ENCODE measurements at regions not wholly inside any gene's neighbourhood (a gene's known extent, or its start where the extent isn't known, plus 50 kb on each side); places are given as distances from the start of the nearest gene placed in this dataset.

- POLR2A ChIA-PET = no interaction called here
- WGBS (ENCODE audit: insufficient coverage) = 62% methylated on average over 9 of the region's 17 CpGs
These were observed 865.3 kb downstream of the TBC1D22A start for GRCh38 chr22:47627556-47628253.

GRCh38 chr22:47626428-47627390 is 864.3 kb downstream of the TBC1D22A start:
- WGBS (ENCODE audit: insufficient coverage) = 79% methylated on average over 10 of the region's 15 CpGs
- POLR2A ChIA-PET = no interaction called here
- ATAC-seq (replicated peaks in 1 of 4) = no peak
- no peaks in the 10 kb centered on the region for H3K4me1 ChIP-seq (ENCODE audit: control insufficient read depth in 1 of 2, extremely low read depth in 1 of 2, insufficient read depth in 2 of 2, low read length in 2 of 2)
- Mint-ChIP-seq H3K9me3 (no peaks in the 10 kb centered on the region), H3K4me1 (no peaks in the 10 kb centered on the region), H3K27me3 (peaks cover 5 to 6% of the 10 kb centered on the region in 2 donors), H3K4me3 (no peak overlapping the region), H3K27ac (no peak overlapping the region), H3K36me3 (no peaks in the 10 kb centered on the region)
- no peak overlapping the region for H3K4me3 ChIP-seq (ENCODE audit: control insufficient read depth in 1 of 2, extremely low read depth in 1 of 2, low read length in 1 of 2)
- peaks cover 0 to 41% of the 10 kb centered on the region in 2 experiments for H3K27me3 ChIP-seq (replicated peaks in 1 of 2; ENCODE audit: control insufficient read depth in 2 of 2, extremely low read depth in 1 of 2, insufficient read depth in 2 of 2, low read length in 1 of 2)
- H3K36me3 ChIP-seq (ENCODE audit: control insufficient read depth in 2 of 2, extremely low read depth in 1 of 2, insufficient read depth in 1 of 2, low read length in 1 of 2) = no peaks in the 10 kb centered on the region
- CTCF ChIA-PET = no interaction called here
- H3K27ac ChIP-seq (ENCODE audit: low read length) = no peak overlapping the region
- no peaks in the 10 kb centered on the region for H3K9me3 ChIP-seq
- DNase-seq = no peak

More at GRCh38 chr22:47627556-47628253, 865.3 kb downstream of the TBC1D22A start:
- H3K27ac ChIP-seq (ENCODE audit: low read length) = no peak overlapping the region
- H3K27me3 ChIP-seq (replicated peaks in 1 of 2; ENCODE audit: control insufficient read depth in 2 of 2, extremely low read depth in 1 of 2, insufficient read depth in 2 of 2, low read length in 1 of 2) = peaks cover 0 to 39% of the 10 kb centered on the region in 2 experiments
- no peaks in the 10 kb centered on the region for H3K9me3 Mint-ChIP-seq
- DNase-seq = no peak
- CTCF ChIA-PET = no interaction called here
- H3K4me1 Mint-ChIP-seq = no peaks in the 10 kb centered on the region
- peaks cover 0 to 3% of the 10 kb centered on the region in 2 donors for H3K27me3 Mint-ChIP-seq
- H3K36me3 ChIP-seq (ENCODE audit: control insufficient read depth in 2 of 2, extremely low read depth in 1 of 2, insufficient read depth in 1 of 2, low read length in 1 of 2) = no peaks in the 10 kb centered on the region
- ATAC-seq (replicated peaks in 1 of 4) = no peak
- H3K36me3 Mint-ChIP-seq = no peaks in the 10 kb centered on the region
- no peak overlapping the region for H3K27ac Mint-ChIP-seq
- H3K4me3 Mint-ChIP-seq = no peak overlapping the region
- no peaks in the 10 kb centered on the region for H3K9me3 ChIP-seq
- H3K4me3 ChIP-seq (ENCODE audit: control insufficient read depth in 1 of 2, extremely low read depth in 1 of 2, low read length in 1 of 2) = no peak overlapping the region
- H3K4me1 ChIP-seq (ENCODE audit: control insufficient read depth in 1 of 2, extremely low read depth in 1 of 2, insufficient read depth in 2 of 2, low read length in 2 of 2) = no peaks in the 10 kb centered on the region

GRCh38 chr22:47625531-47626427 is 863.3 kb downstream of the TBC1D22A start:
- Mint-ChIP-seq H3K27ac (no peak overlapping the region), H3K36me3 (no peaks in the 10 kb centered on the region), H3K4me1 (no peaks in the 10 kb centered on the region), H3K27me3 (peaks cover 5 to 7% of the 10 kb centered on the region in 2 donors), H3K4me3 (no peak overlapping the region), H3K9me3 (no peaks in the 10 kb centered on the region)
- DNase-seq (no peak), ATAC-seq (replicated peaks in 1 of 4) (no peak)
- Histone ChIP-seq H3K27me3 (replicated peaks in 1 of 2; ENCODE audit: control insufficient read depth in 2 of 2, extremely low read depth in 1 of 2, insufficient read depth in 2 of 2, low read length in 1 of 2) (peaks cover 0 to 41% of the 10 kb centered on the region in 2 experiments), H3K27ac (ENCODE audit: low read length) (no peak overlapping the region), H3K9me3 (no peaks in the 10 kb centered on the region), H3K36me3 (ENCODE audit: control insufficient read depth in 2 of 2, extremely low read depth in 1 of 2, insufficient read depth in 1 of 2, low read length in 1 of 2) (no peaks in the 10 kb centered on the region), H3K4me3 (ENCODE audit: control insufficient read depth in 1 of 2, extremely low read depth in 1 of 2, low read length in 1 of 2) (no peak overlapping the region), H3K4me1 (ENCODE audit: control insufficient read depth in 1 of 2, extremely low read depth in 1 of 2, insufficient read depth in 2 of 2, low read length in 2 of 2) (no peaks in the 10 kb centered on the region)
- 87% methylated on average over 18 of the region's 30 CpGs for WGBS (ENCODE audit: insufficient coverage)
- ChIA-PET CTCF (no interaction called here), POLR2A (no interaction called here)

- Mint-ChIP-seq H3K27ac (no peak overlapping the region), H3K9me3 (no peaks in the 10 kb centered on the region), H3K36me3 (no peaks in the 10 kb centered on the region), H3K4me1 (no peaks in the 10 kb centered on the region), H3K4me3 (no peak overlapping the region), H3K27me3 (peaks cover 5% of the 10 kb centered on the region in 2 donors)
- ChIA-PET POLR2A (no interaction called here), CTCF (no interaction called here)
- no peak overlapping the region for H3K4me3 ChIP-seq (ENCODE audit: control insufficient read depth in 1 of 2, extremely low read depth in 1 of 2, low read length in 1 of 2)
- no peaks in the 10 kb centered on the region for H3K4me1 ChIP-seq (ENCODE audit: control insufficient read depth in 1 of 2, extremely low read depth in 1 of 2, insufficient read depth in 2 of 2, low read length in 2 of 2)
- ATAC-seq (replicated peaks in 1 of 4) (no peak), DNase-seq (no peak)
- 71% methylated on average over 10 of the region's 13 CpGs for WGBS (ENCODE audit: insufficient coverage)
- H3K27ac ChIP-seq (ENCODE audit: low read length) = no peak overlapping the region
- no peaks in the 10 kb centered on the region for H3K36me3 ChIP-seq (ENCODE audit: control insufficient read depth in 2 of 2, extremely low read depth in 1 of 2, insufficient read depth in 1 of 2, low read length in 1 of 2)
- peaks cover 0 to 42% of the 10 kb centered on the region in 2 experiments for H3K27me3 ChIP-seq (replicated peaks in 1 of 2; ENCODE audit: control insufficient read depth in 2 of 2, extremely low read depth in 1 of 2, insufficient read depth in 2 of 2, low read length in 1 of 2)
- no peaks in the 10 kb centered on the region for H3K9me3 ChIP-seq
These were observed 862.5 kb downstream of the TBC1D22A start for GRCh38 chr22:47625013-47625385.

- Histone ChIP-seq H3K27ac (ENCODE audit: low read length) (no peak overlapping the region), H3K27me3 (replicated peaks in 1 of 2; ENCODE audit: control insufficient read depth in 2 of 2, extremely low read depth in 1 of 2, insufficient read depth in 2 of 2, low read length in 1 of 2) (peaks cover 0 to 38% of the 10 kb centered on the region in 2 experiments), H3K4me1 (ENCODE audit: control insufficient read depth in 1 of 2, extremely low read depth in 1 of 2, insufficient read depth in 2 of 2, low read length in 2 of 2) (no peaks in the 10 kb centered on the region), H3K4me3 (ENCODE audit: control insufficient read depth in 1 of 2, extremely low read depth in 1 of 2, low read length in 1 of 2) (no peak overlapping the region), H3K36me3 (ENCODE audit: control insufficient read depth in 2 of 2, extremely low read depth in 1 of 2, insufficient read depth in 1 of 2, low read length in 1 of 2) (no peaks in the 10 kb centered on the region), H3K9me3 (no peaks in the 10 kb centered on the region)
- H3K27me3 Mint-ChIP-seq = peaks cover 5% of the 10 kb centered on the region in 2 donors
- ATAC-seq (replicated peaks in 1 of 4) = no peak
- WGBS (ENCODE audit: insufficient coverage) = 85% methylated on average over 21 of the region's 22 CpGs
- H3K4me3 Mint-ChIP-seq = no peak overlapping the region
- CTCF ChIA-PET = no interaction called here
- H3K36me3 Mint-ChIP-seq = no peaks in the 10 kb centered on the region
- no peaks in the 10 kb centered on the region for H3K4me1 Mint-ChIP-seq
- no peaks in the 10 kb centered on the region for H3K9me3 Mint-ChIP-seq
- POLR2A ChIA-PET = no interaction called here
- H3K27ac Mint-ChIP-seq = no peak overlapping the region
- DNase-seq = no peak
These were observed 862.0 kb downstream of the TBC1D22A start for GRCh38 chr22:47624252-47625012.

GRCh38 chr22:47623763-47624148 is 861.3 kb downstream of the TBC1D22A start:
- DNase-seq = no peak
- no peaks in the 10 kb centered on the region for H3K4me1 ChIP-seq (ENCODE audit: control insufficient read depth in 1 of 2, extremely low read depth in 1 of 2, insufficient read depth in 2 of 2, low read length in 2 of 2)
- Mint-ChIP-seq H3K27ac (no peak overlapping the region), H3K27me3 (peaks cover 5% of the 10 kb centered on the region in 2 donors), H3K9me3 (no peaks in the 10 kb centered on the region), H3K4me3 (no peak overlapping the region), H3K36me3 (no peaks in the 10 kb centered on the region), H3K4me1 (no peaks in the 10 kb centered on the region)
- no peaks in the 10 kb centered on the region for H3K36me3 ChIP-seq (ENCODE audit: control insufficient read depth in 2 of 2, extremely low read depth in 1 of 2, insufficient read depth in 1 of 2, low read length in 1 of 2)
- no peaks in the 10 kb centered on the region for H3K9me3 ChIP-seq
- POLR2A ChIA-PET = no interaction called here
- CTCF ChIA-PET = no interaction called here
- H3K27ac ChIP-seq (ENCODE audit: low read length) = no peak overlapping the region
- H3K4me3 ChIP-seq (ENCODE audit: control insufficient read depth in 1 of 2, extremely low read depth in 1 of 2, low read length in 1 of 2) = no peak overlapping the region
- peaks cover 0 to 36% of the 10 kb centered on the region in 2 experiments for H3K27me3 ChIP-seq (replicated peaks in 1 of 2; ENCODE audit: control insufficient read depth in 2 of 2, extremely low read depth in 1 of 2, insufficient read depth in 2 of 2, low read length in 1 of 2)
- ATAC-seq (replicated peaks in 1 of 4) = no peak
- WGBS (ENCODE audit: insufficient coverage) = 80% methylated on average over 13 of the region's 15 CpGs

Measured in T-cell (primary cell).